Ovary (tissue), 7 donors: ENCODE measurements at regions not wholly inside any gene's neighbourhood (a gene's known extent, or its start where the extent isn't known, plus 50 kb on each side); places are given as distances from the start of the nearest gene placed in this dataset.

Experiments used
- DNase-seq, 5 donors: peaks; one replicate each; pipeline ENCODE4 v3.0.0-alpha.2; 2019 to 2020
- H3K27ac ChIP-seq, 2 donors: fragments of 200-600 bp; one replicate each; pipeline versions ENCODE4 v1.5.1 to v1.8.0; 2019 to 2022
- H3K27me3 ChIP-seq: fragments of 200-600 bp; one replicate; pipeline ENCODE4 v1.8.0; 2022
- H3K36me3 ChIP-seq: fragments of 200-600 bp; sonication (generic); one replicate; pipeline ENCODE4 v1.5.1; 2019
- H3K4me1 ChIP-seq: one replicate; pipeline ENCODE4 v1.8.1; 2013; ENCODE audit warnings: mild to moderate bottlenecking, moderate library complexity; ENCODE audit not compliant: insufficient read depth
- H3K4me3 ChIP-seq: fragments of 200-600 bp; sonication (generic); one replicate; pipeline ENCODE4 v1.5.1; 2017
- H3K9me3 ChIP-seq, 2 donors: fragments of 200-600 bp in 1 of 2; sonication (generic) in 1 of 2; one replicate each; pipeline versions ENCODE4 v1.5.1 to v1.8.1; 2013 to 2019; ENCODE audit warnings: mild to moderate bottlenecking in 1 of 2, moderate library complexity in 1 of 2
- EP300 ChIP-seq: sonication (generic); formaldehyde crosslinking; IDR thresholded peaks from one replicate; pipeline ENCODE4 v1.6.1; 2017; ENCODE audit warnings: antibody characterized with exemption
- POLR2A ChIP-seq: fragments of 450-650 bp; IDR thresholded peaks from one replicate; pipeline ENCODE4 v1.6.1; 2017; ENCODE audit warnings: antibody characterized with exemption, mild to moderate bottlenecking, moderate library complexity
- WGBS, 3 donors: extraction: QIAGEN DNeasy Blood & Tissue Kit in 1 of 3; methylation state at CpG; one replicate each; pipeline versions ENCODE4 v1.1.5 to v1.1.7; 2013 to 2017; 5-methylcytosine and 5-hydroxymethylcytosine counted together
- intact Hi-C, 4 donors: fragments of 100-400 bp; cut with DNase I; formaldehyde crosslinking; loops; one replicate each; pipeline versions ENCODE4 v1.11.0 to v1.15.1; 2022 to 2023
- TF ChIP-seq, protein P1 (sequence below), 3 donors: fragments of 450-650 bp in 2 of 3; fragments of 200-600 bp in 1 of 3; IDR thresholded peaks; one replicate each; pipeline versions ENCODE4 v1.5.1 to v1.8.0; 2016 to 2022; ENCODE audit warnings: antibody characterized with exemption in 3 of 3, mild to moderate bottlenecking in 1 of 3
- donor health status: DM: no; HTN: no; CAD: no; lungs with moderate emphysema.
- donor health status: DM: no; HTN: no; CAD: no.
- donor health status: Bipolar disorder and iron deficiency.
- donor health status: DM: no; HTN: no; CAD: no.
- donor health status: DM: yes; HTN: yes; CAD: no.

DNA sequence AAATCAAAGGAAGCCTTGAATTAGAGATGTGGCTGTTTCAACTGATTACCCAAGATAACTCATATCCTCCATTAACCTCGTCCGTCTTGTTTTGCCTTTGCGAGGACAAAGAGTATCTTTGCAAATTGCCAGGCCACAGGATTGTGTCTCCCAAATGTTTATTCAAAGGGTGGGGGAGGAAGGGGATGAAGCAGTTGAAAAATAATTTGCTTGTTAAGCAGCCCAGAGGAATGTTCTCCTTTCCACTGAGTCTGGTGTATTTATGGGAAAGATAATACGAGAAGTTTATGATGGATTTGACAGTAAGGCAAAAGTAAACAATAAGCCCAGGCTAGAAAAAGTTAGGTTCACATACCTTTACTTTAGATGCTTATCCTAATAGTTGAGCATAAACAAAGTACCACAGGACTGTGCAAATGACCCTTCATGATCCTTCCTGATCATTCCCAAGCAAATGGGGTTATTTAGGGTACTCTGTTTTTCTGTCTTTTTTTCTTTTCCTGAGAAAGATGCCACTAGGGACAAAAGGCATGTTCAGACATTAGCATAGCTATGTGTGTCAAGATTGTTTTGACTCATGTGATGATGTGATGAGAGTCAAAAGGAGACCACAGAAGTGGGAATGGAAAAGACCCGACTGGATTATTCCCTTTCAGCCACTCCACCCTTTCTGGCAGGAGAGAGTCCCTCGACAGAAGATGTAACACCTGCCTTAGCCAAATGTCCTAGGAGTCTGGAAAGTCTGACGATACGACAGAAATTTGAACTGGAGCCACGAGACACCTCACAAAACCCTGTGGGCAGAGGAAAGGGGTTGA is 243.0 kb upstream of the GLI3 start:
- Histone ChIP-seq H3K36me3 (no peaks in the 10 kb centered on the region), H3K27me3 (no peaks in the 10 kb centered on the region), H3K27ac (no peak overlapping the region), H3K4me3 (no peak overlapping the region), H3K9me3 (no peaks in the 10 kb centered on the region), H3K4me1 (no peaks in the 10 kb centered on the region)
- intact Hi-C loops, result no loop called here
- WGBS, 3 donors, result 59 to 69% (median 67%) methylated on average over 9 of the region's 9 CpGs
- DNase-seq, result no peak
- no peak for TF ChIP-seq POLR2A
- TF ChIP-seq, protein P1, sequence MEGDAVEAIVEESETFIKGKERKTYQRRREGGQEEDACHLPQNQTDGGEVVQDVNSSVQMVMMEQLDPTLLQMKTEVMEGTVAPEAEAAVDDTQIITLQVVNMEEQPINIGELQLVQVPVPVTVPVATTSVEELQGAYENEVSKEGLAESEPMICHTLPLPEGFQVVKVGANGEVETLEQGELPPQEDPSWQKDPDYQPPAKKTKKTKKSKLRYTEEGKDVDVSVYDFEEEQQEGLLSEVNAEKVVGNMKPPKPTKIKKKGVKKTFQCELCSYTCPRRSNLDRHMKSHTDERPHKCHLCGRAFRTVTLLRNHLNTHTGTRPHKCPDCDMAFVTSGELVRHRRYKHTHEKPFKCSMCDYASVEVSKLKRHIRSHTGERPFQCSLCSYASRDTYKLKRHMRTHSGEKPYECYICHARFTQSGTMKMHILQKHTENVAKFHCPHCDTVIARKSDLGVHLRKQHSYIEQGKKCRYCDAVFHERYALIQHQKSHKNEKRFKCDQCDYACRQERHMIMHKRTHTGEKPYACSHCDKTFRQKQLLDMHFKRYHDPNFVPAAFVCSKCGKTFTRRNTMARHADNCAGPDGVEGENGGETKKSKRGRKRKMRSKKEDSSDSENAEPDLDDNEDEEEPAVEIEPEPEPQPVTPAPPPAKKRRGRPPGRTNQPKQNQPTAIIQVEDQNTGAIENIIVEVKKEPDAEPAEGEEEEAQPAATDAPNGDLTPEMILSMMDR (IDR thresholded peaks at IDR 0.05), result no peak
- no peak for TF ChIP-seq EP300

- DNase-seq, result no peak
- intact Hi-C loops, result no loop called here
- WGBS, 3 donors, result 57 to 62% (median 58%) methylated on average over 3 of the region's 3 CpGs
- H3K9me3 ChIP-seq, result no peaks in the 10 kb centered on the region
- TF ChIP-seq POLR2A (no peak), EP300 (no peak)
- TF ChIP-seq, protein P1 (IDR thresholded peaks at IDR 0.05), result no peak
- no peaks in the 10 kb centered on the region for H3K4me1 ChIP-seq
- H3K4me3 ChIP-seq, result no peak overlapping the region
- H3K36me3 ChIP-seq, result no peaks in the 10 kb centered on the region
- H3K27ac ChIP-seq, result no peak overlapping the region
- H3K27me3 ChIP-seq, result no peaks in the 10 kb centered on the region
Observed at GRCh38 chr7:42479452-42479815, 242.4 kb upstream of the GLI3 start.

DNA sequence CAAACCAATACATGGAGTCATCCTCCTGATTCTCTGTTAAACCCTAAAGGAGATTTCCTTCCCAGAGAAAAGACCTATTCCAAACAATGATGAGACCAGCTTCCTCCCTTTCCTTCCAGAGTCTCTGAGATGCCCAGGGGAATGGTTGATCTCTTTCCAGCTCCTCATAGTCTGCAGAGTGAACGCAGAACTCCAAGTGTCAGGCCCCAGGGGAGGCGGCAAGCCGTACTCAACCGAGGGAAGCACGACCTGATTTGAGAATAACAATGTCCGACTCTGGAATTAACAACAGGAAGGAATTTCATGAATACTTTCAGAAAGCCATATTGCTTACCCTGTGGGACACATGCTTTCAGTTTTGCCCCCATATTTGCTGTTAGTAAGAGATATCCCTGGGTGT is 241.7 kb upstream of the GLI3 start:
- intact Hi-C loops, result no loop called here
- no peaks in the 10 kb centered on the region for H3K9me3 ChIP-seq
- no peak for DNase-seq
- no peak overlapping the region for H3K4me3 ChIP-seq
- H3K27me3 ChIP-seq, result no peaks in the 10 kb centered on the region
- H3K4me1 ChIP-seq, result no peaks in the 10 kb centered on the region
- 76 to 79% (median 77%) methylated on average over 6 of the region's 6 CpGs for WGBS, 3 donors
- no peaks in the 10 kb centered on the region for H3K36me3 ChIP-seq
- no peak overlapping the region for H3K27ac ChIP-seq
- TF ChIP-seq POLR2A (no peak), EP300 (no peak)

DNA sequence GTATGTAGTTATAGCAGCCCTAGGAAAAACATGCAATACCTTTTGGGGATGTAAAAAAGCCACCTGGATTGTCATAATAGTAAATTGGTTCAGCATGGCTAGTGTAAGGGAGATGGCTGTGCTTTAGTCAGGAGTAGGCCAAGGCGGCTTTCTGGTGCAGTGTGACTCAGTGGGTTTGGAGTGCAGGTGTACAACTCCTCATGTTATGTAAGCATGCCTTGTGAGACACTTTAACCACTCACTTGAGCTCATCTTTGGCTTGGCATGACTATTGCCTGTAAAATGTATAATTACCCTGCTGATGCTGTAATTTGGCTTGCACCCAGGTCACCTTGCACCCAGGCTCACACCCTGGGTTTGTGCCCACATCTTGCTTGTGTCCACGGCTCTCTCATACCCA is 239.2 kb upstream of the GLI3 start:
- TF ChIP-seq, protein P1 (IDR thresholded peaks at IDR 0.05), result no peak
- TF ChIP-seq EP300, result no peak
- TF ChIP-seq POLR2A, result no peak
- intact Hi-C loops, result no loop called here
- WGBS, 3 donors, result 92 to 97% (median 93%) methylated on average over 2 of the region's 2 CpGs

DNA sequence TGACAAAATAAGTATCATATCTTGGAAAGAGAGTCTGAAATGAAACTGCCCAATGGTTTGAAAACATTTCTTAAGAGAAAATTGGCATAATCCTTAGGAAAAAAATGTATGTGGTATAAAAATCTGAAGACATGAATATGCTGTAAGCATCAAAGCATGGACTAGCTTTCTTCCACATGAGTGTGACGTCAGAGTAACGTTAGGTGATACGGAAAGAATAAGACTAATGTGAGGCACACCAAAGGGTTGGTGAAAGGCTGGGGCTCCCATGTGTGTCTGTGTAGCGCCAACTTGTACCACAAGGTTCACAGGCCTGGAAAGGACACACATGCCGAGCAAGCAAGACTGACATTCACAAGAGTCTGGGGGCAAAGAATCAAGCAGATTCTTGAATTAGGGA is 238.1 kb upstream of the GLI3 start:
- intact Hi-C loops, result no loop called here
- Histone ChIP-seq H3K27ac (no peak overlapping the region), H3K4me1 (no peaks in the 10 kb centered on the region), H3K4me3 (no peak overlapping the region), H3K36me3 (no peaks in the 10 kb centered on the region), H3K9me3 (no peaks in the 10 kb centered on the region), H3K27me3 (no peaks in the 10 kb centered on the region)
- 93 to 94% (median 94%) methylated on average over 5 of the region's 5 CpGs for WGBS, 3 donors
- TF ChIP-seq, protein P1 (IDR thresholded peaks at IDR 0.05), result no peak
- TF ChIP-seq EP300 (no peak), POLR2A (no peak)
- DNase-seq, result no peak

More for the DNA sequence above, 239.2 kb upstream of the GLI3 start:
- H3K4me3 ChIP-seq, result no peak overlapping the region
- no peaks in the 10 kb centered on the region for H3K9me3 ChIP-seq
- H3K27ac ChIP-seq, result no peak overlapping the region
- no peak for DNase-seq
- H3K36me3 ChIP-seq, result no peaks in the 10 kb centered on the region
- no peaks in the 10 kb centered on the region for H3K27me3 ChIP-seq
- H3K4me1 ChIP-seq, result no peaks in the 10 kb centered on the region
